ENCODE measurements at regions not wholly inside any gene's neighbourhood (a gene's known extent, or its start where the extent isn't known, plus 50 kb on each side); places are given as distances from the start of the nearest gene placed in this dataset.

- BruUV-seq (replicated peaks): no TSS peak
- H3K27ac ChIP-seq (ENCODE audit: control insufficient read depth, insufficient read depth): no peak overlapping the region
- H3K4me2 ChIP-seq (ENCODE audit: control insufficient read depth, insufficient read depth): no peak overlapping the region
- no peaks in the 10 kb centered on the region for H3K79me2 ChIP-seq (ENCODE audit: control insufficient read depth, insufficient read depth, low read length)
- ChIA-PET CTCF (interaction anchor here (0.6 kb wide), 1 partner anchor 14 kb away, joined by 3 read pairs; no protein-coding TSS in a partner anchor), POLR2A (no interaction called here), SMC1A (ENCODE audit: uncharacterized antibody, unreplicated experiment) (interaction anchor here (0.7 to 0.8 kb wide), 2 partner anchors 68 to 104 kb away, joined by 3 read pairs; no protein-coding TSS in a partner anchor), RAD21 (ENCODE audit: unreplicated experiment) (no interaction called here)
- DNase-seq (ENCODE audit: low read depth, low spot score) (no peak), FAIRE-seq (no peak), ATAC-seq (no peak)
- H3K4me3 ChIP-seq: no peak overlapping the region
- no peaks in the 10 kb centered on the region for H3K36me3 ChIP-seq (ENCODE audit: control insufficient read depth in 2 of 2, insufficient read depth in 2 of 2, low read length in 1 of 2)
- WGBS (ENCODE audit: insufficient coverage, insufficient replicate concordance, low lambda C conversion rate, missing lambda C conversion rate): 42% methylated on average over 3 of the region's 3 CpGs
- no peak for TF ChIP-seq GABPA (IDR thresholded peaks at IDR 0.05; ENCODE audit: low read depth)
- TF ChIP-seq BCL11A (IDR thresholded peaks at IDR 0.05; ENCODE audit: low read depth, low read length): no peak
- no peak for TF ChIP-seq RAD21 (IDR thresholded peaks at IDR 0.05; ENCODE audit: insufficient read depth, low read depth, low read length)
- no peak for TF ChIP-seq RAD51 (IDR thresholded peaks at IDR 0.05)
- TF ChIP-seq NR2C2 (IDR thresholded peaks at IDR 0.05; ENCODE audit: borderline replicate concordance, control insufficient read depth, insufficient read length, low read depth): no peak
- intact Hi-C loops (cut with micrococcal nuclease; ENCODE audit: unreplicated experiment): no loop called here
- no peaks in the 10 kb centered on the region for H4K20me1 ChIP-seq (ENCODE audit: control insufficient read depth, insufficient read depth)
- in situ Hi-C loops (cut with MboI): no loop called here
- H3K27me3 ChIP-seq (replicated peaks in 1 of 2; ENCODE audit: control insufficient read depth in 2 of 2, insufficient read depth in 2 of 2, low read length in 1 of 2): peaks cover 0 to 3% of the 10 kb centered on the region in 2 experiments; a peak in 1 of 4 replicates
- H3K9ac ChIP-seq (ENCODE audit: control insufficient read depth, insufficient read depth, low read length): no peak overlapping the region
- no peaks in the 10 kb centered on the region for H3K9me3 ChIP-seq (replicated peaks; ENCODE audit: control insufficient read depth, insufficient read depth, low read length)
- peaks cover 4% of the 10 kb centered on the region; the same call in 1 of the 2 replicates for H3K4me1 ChIP-seq (ENCODE audit: control insufficient read depth, insufficient read depth, low read length)
- no peak overlapping the region for H2AFZ ChIP-seq (ENCODE audit: control insufficient read depth, low read depth, low read length)
Measured at GRCh38 chr4:26206999-26207398, 113.8 kb upstream of the RBPJ start.

- Histone ChIP-seq H3K79me2 (ENCODE audit: control insufficient read depth, insufficient read depth, low read length) (no peaks in the 10 kb centered on the region), H3K27me3 (replicated peaks in 1 of 2; ENCODE audit: control insufficient read depth in 2 of 2, insufficient read depth in 2 of 2, low read length in 1 of 2) (peaks cover 0 to 3% of the 10 kb centered on the region in 2 experiments; a peak in 1 of 4 replicates), H3K27ac (ENCODE audit: control insufficient read depth, insufficient read depth) (no peak overlapping the region), H3K9ac (ENCODE audit: control insufficient read depth, insufficient read depth, low read length) (no peak overlapping the region), H3K9me3 (replicated peaks; ENCODE audit: control insufficient read depth, insufficient read depth, low read length) (no peaks in the 10 kb centered on the region), H3K4me1 (ENCODE audit: control insufficient read depth, insufficient read depth, low read length) (peaks cover 4% of the 10 kb centered on the region; the same call in 1 of the 2 replicates), H3K36me3 (ENCODE audit: control insufficient read depth in 2 of 2, insufficient read depth in 2 of 2, low read length in 1 of 2) (no peaks in the 10 kb centered on the region), H2AFZ (ENCODE audit: control insufficient read depth, low read depth, low read length) (no peak overlapping the region), H3K4me3 (no peak overlapping the region), H3K4me2 (ENCODE audit: control insufficient read depth, insufficient read depth) (no peak overlapping the region), H4K20me1 (ENCODE audit: control insufficient read depth, insufficient read depth) (no peaks in the 10 kb centered on the region)
- CTCF ChIA-PET: interaction anchor here (0.6 kb wide), 1 partner anchor 33 kb away, joined by 3 read pairs; no protein-coding TSS in a partner anchor
- SMC1A ChIA-PET (ENCODE audit: uncharacterized antibody, unreplicated experiment): interaction anchor here (0.7 to 0.8 kb wide), 2 partner anchors 67 to 105 kb away, joined by 3 read pairs; no protein-coding TSS in a partner anchor
- RAD21 ChIA-PET (ENCODE audit: unreplicated experiment): interaction anchor here (1.1 to 1.4 kb wide), 2 partner anchors 13 to 119 kb away, joined by 3 read pairs; no protein-coding TSS in a partner anchor
- in situ Hi-C loops (cut with MboI) (no loop called here), intact Hi-C loops (cut with micrococcal nuclease; ENCODE audit: unreplicated experiment) (no loop called here)
- no TSS peak for BruUV-seq (replicated peaks)
- DNase-seq (ENCODE audit: low read depth, low spot score) (no peak), FAIRE-seq (no peak), ATAC-seq (no peak)
- POLR2A ChIA-PET: no interaction called here
- 34% methylated on average over 3 of the region's 3 CpGs for WGBS (ENCODE audit: insufficient coverage, insufficient replicate concordance, low lambda C conversion rate, missing lambda C conversion rate)
- no peak for TF ChIP-seq MEF2B (IDR thresholded peaks at IDR 0.05; ENCODE audit: partially characterized antibody, poor library complexity, severe bottlenecking)
- no peak for TF ChIP-seq MTA2 (IDR thresholded peaks at IDR 0.05; ENCODE audit: low read depth)
- no peak for TF ChIP-seq ZNF592 (IDR thresholded peaks at IDR 0.05)
- no peak for TF ChIP-seq ATF3 (IDR thresholded peaks at IDR 0.05; ENCODE audit: borderline replicate concordance, extremely low read depth, low read depth, low read length)
- TF ChIP-seq RELB (IDR thresholded peaks at IDR 0.05; ENCODE audit: low read depth): no peak
- no peak for TF ChIP-seq MTA3 (IDR thresholded peaks at IDR 0.05; ENCODE audit: borderline replicate concordance, low read length)
- no peak for TF ChIP-seq KLF5 (IDR thresholded peaks at IDR 0.05; ENCODE audit: partially characterized antibody)
Measured at GRCh38 chr4:26207631-26208030, 113.2 kb upstream of the RBPJ start.
